A549 (cell line): ENCODE measurements at regions not wholly inside any gene's neighbourhood (a gene's known extent, or its start where the extent isn't known, plus 50 kb on each side); places are given as distances from the start of the nearest gene placed in this dataset.

ENCODE experiments used
- BHLHE40 ChIP-seq: IDR thresholded peaks from 2 replicates; pipeline ENCODE4 v1.6.1; 2012; ENCODE audit warnings: low read depth, low read length, inconsistent platforms
- CHD4 ChIP-seq: fragments of 200-600 bp; sonication (generic); IDR thresholded peaks from 2 replicates; pipeline ENCODE4 v1.6.1; 2016; ENCODE audit warnings: antibody characterized with exemption, mild to moderate bottlenecking, borderline replicate concordance
- CTCF ChIP-seq: fragments of >200 bp; sonication (Bioruptor Twin); formaldehyde crosslinking; IDR thresholded peaks from 3 replicates; pipeline ENCODE4 v1.5.1; 2016
- E2F6 ChIP-seq: IDR thresholded peaks from 2 replicates; pipeline ENCODE4 v1.6.1; 2012; ENCODE audit warnings: low read depth, borderline replicate concordance
- ESRRA ChIP-seq: fragments of 150-350 bp; IDR thresholded peaks from 2 replicates; pipeline ENCODE4 v1.6.1; 2014; ENCODE audit warnings: mild to moderate bottlenecking, low read length, borderline replicate concordance
- KDM1A ChIP-seq: fragments of 200-600 bp; sonication (generic); IDR thresholded peaks from 2 replicates; pipeline ENCODE4 v1.6.1; 2016; ENCODE audit warnings: low read depth, mild to moderate bottlenecking
- KDM5A ChIP-seq: fragments of 200-600 bp; sonication (generic); IDR thresholded peaks from 2 replicates; pipeline ENCODE4 v1.6.1; 2016; ENCODE audit warnings: antibody characterized with exemption, mild to moderate bottlenecking
- MAX ChIP-seq: IDR thresholded peaks from 2 replicates; pipeline ENCODE4 v1.6.1; 2012
- PHF8 ChIP-seq: fragments of 200-600 bp; sonication (generic); IDR thresholded peaks from 2 replicates; pipeline ENCODE4 v1.6.1; 2016; ENCODE audit warnings: low read depth, mild to moderate bottlenecking, antibody characterized with exemption, moderate library complexity, borderline replicate concordance
- POLR2A ChIP-seq: IDR thresholded peaks from 2 replicates; pipeline ENCODE4 v1.6.1; 2012; ENCODE audit warnings: mild to moderate bottlenecking, low read length
- RAD21 ChIP-seq, 2 experiments: fragments of >200 bp in 1 of 2; sonication (Bioruptor Twin) in 1 of 2; formaldehyde crosslinking in 1 of 2; IDR thresholded peaks in 1 of 2; conservative IDR thresholded peaks in 1 of 2; 2 replicates in 1 of 2; 3 replicates in 1 of 2; pipeline ENCODE4 v1.6.1; 2012 to 2018; ENCODE audit warnings: inconsistent platforms in 1 of 2
- SMC3 ChIP-seq: fragments of >200 bp; sonication (Bioruptor Twin); formaldehyde crosslinking; IDR thresholded peaks from 3 replicates; pipeline ENCODE4 v1.6.1; 2018; ENCODE audit warnings: inconsistent platforms
- USF2 ChIP-seq: fragments of 450-650 bp; IDR thresholded peaks from 2 replicates; pipeline ENCODE4 v1.6.1; 2014; ENCODE audit warnings: antibody characterized with exemption

- TF ChIP-seq BHLHE40, result no peak
- TF ChIP-seq CTCF, result no peak
- no peak for TF ChIP-seq CHD4
- TF ChIP-seq ESRRA, result no peak
- TF ChIP-seq MAX, result no peak
- TF ChIP-seq SMC3, result no peak
- no peak for TF ChIP-seq RAD21 (conservative IDR thresholded peaks at IDR 0.05 in 1 of 2, IDR thresholded peaks at IDR 0.05 in 1 of 2)
- no peak for TF ChIP-seq POLR2A
- no peak for TF ChIP-seq PHF8
- no peak for TF ChIP-seq USF2
- no peak for TF ChIP-seq E2F6
- no peak for TF ChIP-seq KDM1A
- TF ChIP-seq KDM5A, result no peak
Measured at GRCh38 chr22:48616656-48617055, 1211.0 kb downstream of the BRD1 start.
